ENCODE measurements at regions not wholly inside any gene's neighbourhood (a gene's known extent, or its start where the extent isn't known, plus 50 kb on each side); places are given as distances from the start of the nearest gene placed in this dataset.

DNA sequence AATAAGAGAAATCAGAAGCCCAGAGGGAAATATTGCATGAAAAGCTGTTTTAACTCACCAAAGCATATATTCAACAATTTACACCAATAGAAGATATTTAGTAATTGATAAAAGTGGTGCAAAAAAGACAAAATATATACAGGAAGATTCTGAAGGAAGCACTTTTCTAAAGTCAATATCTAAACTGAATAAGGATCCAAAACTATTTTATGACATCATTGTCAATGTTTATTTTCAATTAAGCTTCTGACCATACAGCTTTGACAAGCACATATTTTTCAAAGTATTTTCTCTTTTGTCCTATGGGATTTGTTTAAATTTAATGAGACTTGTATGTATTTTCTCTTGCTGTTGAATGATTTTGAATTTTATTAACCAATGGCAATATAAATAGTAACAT lies 1716.1 kb downstream of the OLFM4 start:
- Histone ChIP-seq H2AFZ (ENCODE audit: low read depth, low read length) (no peak overlapping the region), H3K36me3 (ENCODE audit: control insufficient read depth in 2 of 2, extremely low read depth in 1 of 2, insufficient read depth in 2 of 2, low read length in 2 of 2) (no peaks in the 10 kb centered on the region), H4K20me1 (replicated peaks; ENCODE audit: control insufficient read depth, extremely low read depth, insufficient read depth, low read length) (no peaks in the 10 kb centered on the region), H3K27me3 (ENCODE audit: control insufficient read depth in 2 of 2, insufficient read depth in 2 of 2, low read length in 2 of 2) (no peaks in the 10 kb centered on the region), H3K27ac (ENCODE audit: insufficient read depth, low read depth, low read length) (no peak overlapping the region), H3K4me1 (ENCODE audit: control insufficient read depth, extremely low read depth, insufficient read depth, low read length) (no peaks in the 10 kb centered on the region), H3K9ac (replicated peaks; ENCODE audit: extremely low read depth, insufficient read depth, low read length) (no peak overlapping the region), H3K9me1 (replicated peaks; ENCODE audit: control insufficient read depth, extremely low read depth, insufficient read depth, low read length) (no peaks in the 10 kb centered on the region), H3K79me2 (ENCODE audit: control insufficient read depth, insufficient read depth, low read length) (no peaks in the 10 kb centered on the region), H3K4me2 (ENCODE audit: insufficient read depth, low read length) (no peak overlapping the region), H3K4me3 (replicated peaks in 1 of 3; ENCODE audit: insufficient read depth in 1 of 3, low read depth in 1 of 3, low read length in 3 of 3) (no peak overlapping the region), H3K9me3 (replicated peaks; ENCODE audit: control insufficient read depth, insufficient read depth, low read length) (no peaks in the 10 kb centered on the region)
- no TSS peak for BruUV-seq (replicated peaks)
- ChIA-PET CTCF (no interaction called here), POLR2A (no interaction called here)
- FAIRE-seq (no peak), DNase-seq (ENCODE audit: low read depth, low spot score) (no peak)
- TF ChIP-seq GATA2 (IDR thresholded peaks at IDR 0.05; ENCODE audit: insufficient read depth, insufficient read length, low read depth, low read length) (no peak), FOS (IDR thresholded peaks at IDR 0.05; ENCODE audit: borderline replicate concordance, insufficient read depth, low read length) (no peak), EZH2 (IDR thresholded peaks at IDR 0.05; ENCODE audit: borderline replicate concordance, low read depth, low read length, severe bottlenecking) (no peak), POLR2A (IDR thresholded peaks at IDR 0.05; ENCODE audit: low read depth, low read length) (no peak), JUN (IDR thresholded peaks at IDR 0.05; ENCODE audit: borderline replicate concordance, insufficient read depth, insufficient read length, low read depth) (no peak), MYC (IDR thresholded peaks at IDR 0.05; ENCODE audit: low read depth, low read length) (no peak), POLR2AphosphoS5 (IDR thresholded peaks at IDR 0.05; ENCODE audit: insufficient read depth, low read depth, low read length) (no peak)
- TF ChIP-seq, protein P1, sequence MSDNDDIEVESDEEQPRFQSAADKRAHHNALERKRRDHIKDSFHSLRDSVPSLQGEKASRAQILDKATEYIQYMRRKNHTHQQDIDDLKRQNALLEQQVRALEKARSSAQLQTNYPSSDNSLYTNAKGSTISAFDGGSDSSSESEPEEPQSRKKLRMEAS (IDR thresholded peaks at IDR 0.05; ENCODE audit: insufficient read depth, insufficient read length): no peak
- TF ChIP-seq, protein P2, sequence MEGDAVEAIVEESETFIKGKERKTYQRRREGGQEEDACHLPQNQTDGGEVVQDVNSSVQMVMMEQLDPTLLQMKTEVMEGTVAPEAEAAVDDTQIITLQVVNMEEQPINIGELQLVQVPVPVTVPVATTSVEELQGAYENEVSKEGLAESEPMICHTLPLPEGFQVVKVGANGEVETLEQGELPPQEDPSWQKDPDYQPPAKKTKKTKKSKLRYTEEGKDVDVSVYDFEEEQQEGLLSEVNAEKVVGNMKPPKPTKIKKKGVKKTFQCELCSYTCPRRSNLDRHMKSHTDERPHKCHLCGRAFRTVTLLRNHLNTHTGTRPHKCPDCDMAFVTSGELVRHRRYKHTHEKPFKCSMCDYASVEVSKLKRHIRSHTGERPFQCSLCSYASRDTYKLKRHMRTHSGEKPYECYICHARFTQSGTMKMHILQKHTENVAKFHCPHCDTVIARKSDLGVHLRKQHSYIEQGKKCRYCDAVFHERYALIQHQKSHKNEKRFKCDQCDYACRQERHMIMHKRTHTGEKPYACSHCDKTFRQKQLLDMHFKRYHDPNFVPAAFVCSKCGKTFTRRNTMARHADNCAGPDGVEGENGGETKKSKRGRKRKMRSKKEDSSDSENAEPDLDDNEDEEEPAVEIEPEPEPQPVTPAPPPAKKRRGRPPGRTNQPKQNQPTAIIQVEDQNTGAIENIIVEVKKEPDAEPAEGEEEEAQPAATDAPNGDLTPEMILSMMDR (IDR thresholded peaks at IDR 0.05; ENCODE audit: extremely low read depth in 1 of 2, insufficient read depth in 1 of 2, low read depth in 1 of 2, low read length in 2 of 2): no peak
- intact Hi-C loops (cut with micrococcal nuclease): no loop called here
- dilution Hi-C loops (cut with MboI; ENCODE audit: extremely low pct_ligation_motif_present, low sequenced_read_pairs): no loop called here
